K562 (cell line): ENCODE measurements at regions not wholly inside any gene's neighbourhood (a gene's known extent, or its start where the extent isn't known, plus 50 kb on each side); places are given as distances from the start of the nearest gene placed in this dataset.

Experiments used
- HDAC8 ChIP-seq: fragments of 450-650 bp; IDR thresholded peaks from 2 replicates; pipeline ENCODE4 v1.6.1; 2016; ENCODE audit warnings: mild to moderate bottlenecking, missing genetic modification characterization, moderate library complexity, missing compliant biosample characterization
- HMGN3 ChIP-seq: IDR thresholded peaks from 2 replicates; pipeline ENCODE4 v1.6.1; 2011; ENCODE audit warnings: borderline replicate concordance, low read depth, mild to moderate bottlenecking, mixed read lengths, low read length; ENCODE audit not compliant: insufficient read length; ENCODE audit errors: extremely low read depth
- MCM7 ChIP-seq, 2 experiments: fragments of 450-650 bp; IDR thresholded peaks; 2 replicates each; pipeline ENCODE4 v1.6.1; 2016 to 2018
- NFRKB ChIP-seq: fragments of 450-650 bp; IDR thresholded peaks from 2 replicates; pipeline ENCODE4 v1.6.1; 2016; ENCODE audit warnings: low read depth
- NR2F6 ChIP-seq: fragments of 450-650 bp; formaldehyde crosslinking; IDR thresholded peaks from 2 replicates; pipeline ENCODE4 v1.4.0; 2020; ENCODE audit warnings: mild to moderate bottlenecking
- TEAD1 ChIP-seq, 2 experiments: fragments of 450-650 bp in 1 of 2; sonication (generic) in 1 of 2; formaldehyde crosslinking; IDR thresholded peaks; 2 replicates each; pipeline versions ENCODE4 v1.4.0 to v1.8.0; 2020 to 2022; ENCODE audit warnings: mild to moderate bottlenecking in 2 of 2, missing genetic modification reagents in 1 of 2
- ZNF146 ChIP-seq: IDR thresholded peaks from one replicate; pipeline ENCODE4 v1.6.1; 2018; ENCODE audit warnings: missing compliant biosample characterization; ENCODE audit not compliant: unreplicated experiment
- ZNF3 ChIP-seq: fragments of 250-450 bp; sonication (Bioruptor Pico); IDR thresholded peaks from 2 replicates; pipeline ENCODE4 v1.5.0; 2021; ENCODE audit warnings: mild to moderate bottlenecking, moderate library complexity
- ZNF408 ChIP-seq: fragments of 250-450 bp; sonication (Bioruptor Pico); IDR thresholded peaks from 2 replicates; pipeline ENCODE4 v1.4.0; 2020; ENCODE audit warnings: low read depth, mild to moderate bottlenecking, moderate library complexity
- ZNF639 ChIP-seq, 2 experiments: fragments of 200-800 bp in 1 of 2; sonication (Bioruptor generic) in 1 of 2; sonication (generic) in 1 of 2; formaldehyde crosslinking in 1 of 2; IDR thresholded peaks in 1 of 2; conservative IDR thresholded peaks in 1 of 2; 2 replicates each; pipeline versions ENCODE4 v1.5.0 to v1.6.1; 2016 to 2020; ENCODE audit warnings: missing compliant biosample characterization in 1 of 2, missing genetic modification characterization in 1 of 2, missing genetic modification reagents in 1 of 2
- ZNF740 ChIP-seq, 3 experiments: fragments of 200-800 bp in 1 of 3; sonication (Bioruptor generic) in 1 of 3; sonication (generic) in 1 of 3; formaldehyde crosslinking in 1 of 3; IDR thresholded peaks; 2 replicates each; pipeline versions ENCODE4 v1.6.1 to v1.8.0; 2016 to 2022; ENCODE audit warnings: mild to moderate bottlenecking in 2 of 3, missing compliant biosample characterization in 2 of 3, missing genetic modification characterization in 2 of 3, missing genetic modification reagents in 1 of 3
- ZNF79 ChIP-seq: fragments of 250-450 bp; sonication (Bioruptor Pico); IDR thresholded peaks from 2 replicates; pipeline ENCODE4 v1.4.0; 2020; ENCODE audit warnings: low read depth, mild to moderate bottlenecking, moderate library complexity
- TF ChIP-seq, protein P1 (sequence below): fragments of 250-450 bp; sonication (Bioruptor Pico); IDR thresholded peaks from 2 replicates; pipeline ENCODE4 v1.8.0; 2022; ENCODE audit warnings: moderate library complexity, mild to moderate bottlenecking, inconsistent platforms

- TF ChIP-seq ZNF79 (CRISPR knock-in tag) (no peak), ZNF639 (CRISPR knock-in tag; conservative IDR thresholded peaks at IDR 0.05 in 1 of 2, IDR thresholded peaks at IDR 0.05 in 1 of 2) (no peak), NFRKB (no peak), ZNF3 (CRISPR knock-in tag) (no peak), ZNF146 (CRISPR knock-in tag) (no peak), ZNF740 (CRISPR knock-in tag; IDR thresholded peaks at IDR 0.05) (no peak), ZNF740 (tag; IDR thresholded peaks at IDR 0.05) (no peak), NR2F6 (CRISPR knock-in tag) (no peak), HDAC8 (no peak), MCM7 (IDR thresholded peaks at IDR 0.05) (no peak), HMGN3 (no peak), ZNF408 (CRISPR knock-in tag) (no peak), TEAD1 (CRISPR knock-in tag; IDR thresholded peaks at IDR 0.05) (no peak)
- TF ChIP-seq, protein P1, sequence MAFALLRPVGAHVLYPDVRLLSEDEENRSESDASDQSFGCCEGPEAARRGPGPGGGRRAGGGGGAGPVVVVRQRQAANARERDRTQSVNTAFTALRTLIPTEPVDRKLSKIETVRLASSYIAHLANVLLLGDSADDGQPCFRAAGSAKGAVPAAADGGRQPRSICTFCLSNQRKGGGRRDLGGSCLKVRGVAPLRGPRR (CRISPR knock-in tag) = no peak
These were observed 775.0 kb downstream of the PCDH17 start (continued) for GRCh38 chr13:58406545-58406944.
